T1000 (cell line): ENCODE measurements at regions not wholly inside any gene's neighbourhood (a gene's known extent, or its start where the extent isn't known, plus 50 kb on each side); places are given as distances from the start of the nearest gene placed in this dataset.
A peak's percentile ranks its signal among the peaks of the same experiment; 100 is the strongest.

Source experiments
- DNase-seq: peaks from one replicate; lab custom pipeline; 2025; ENCODE audit warnings: mixed read lengths; lab: John Stamatoyannopoulos, UW

GRCh38 chr1:93744299-93744988 lies 62.8 kb upstream of the BCAR3 start:
- no peak for DNase-seq

- DNase-seq = no peak
Measured at GRCh38 chr1:93743465-93743864, 61.8 kb upstream of the BCAR3 start.

- DNase-seq = no peak
Measured at GRCh38 chr1:93740601-93741031, 59.0 kb upstream of the BCAR3 start.

GRCh38 chr1:93740157-93740556 lies 58.5 kb upstream of the BCAR3 start:
- DNase-seq = no peak

GRCh38 chr1:93739472-93739871 lies 57.8 kb upstream of the BCAR3 start:
- no peak for DNase-seq

GRCh38 chr1:93738926-93739325 lies 57.3 kb upstream of the BCAR3 start:
- no peak for DNase-seq

GRCh38 chr1:93738075-93738622 lies 56.5 kb upstream of the BCAR3 start:
- DNase-seq = peak; percentile 88

- no peak for DNase-seq
Measured at GRCh38 chr1:93735722-93736121, 54.1 kb upstream of the BCAR3 start.

GRCh38 chr1:93734999-93735398 lies 53.4 kb upstream of the BCAR3 start:
- DNase-seq = no peak

GRCh38 chr1:93733340-93733739 lies 51.7 kb upstream of the BCAR3 start:
- no peak for DNase-seq

- DNase-seq = no peak
Measured at GRCh38 chr1:93732514-93732913, 50.9 kb upstream of the BCAR3 start.
